ENCODE measurements at regions not wholly inside any gene's neighbourhood (a gene's known extent, or its start where the extent isn't known, plus 50 kb on each side); places are given as distances from the start of the nearest gene placed in this dataset.

GRCh38 chr18:2326999-2327398 is 244.3 kb downstream of the METTL4 start:
- Histone ChIP-seq H3K36me3 (ENCODE audit: control insufficient read depth, insufficient read depth, low read length) (no peaks in the 10 kb centered on the region), H3K4me3 (ENCODE audit: low read depth, low read length) (no peak overlapping the region), H3K27me3 (ENCODE audit: control insufficient read depth, insufficient read depth, low read length) (no peaks in the 10 kb centered on the region)
- no peak for TF ChIP-seq CTCF (IDR thresholded peaks at IDR 0.05; ENCODE audit: insufficient read depth, low read length, severe bottlenecking)
- FAIRE-seq (no peak), DNase-seq (ENCODE audit: low read depth) (no peak)

DNA sequence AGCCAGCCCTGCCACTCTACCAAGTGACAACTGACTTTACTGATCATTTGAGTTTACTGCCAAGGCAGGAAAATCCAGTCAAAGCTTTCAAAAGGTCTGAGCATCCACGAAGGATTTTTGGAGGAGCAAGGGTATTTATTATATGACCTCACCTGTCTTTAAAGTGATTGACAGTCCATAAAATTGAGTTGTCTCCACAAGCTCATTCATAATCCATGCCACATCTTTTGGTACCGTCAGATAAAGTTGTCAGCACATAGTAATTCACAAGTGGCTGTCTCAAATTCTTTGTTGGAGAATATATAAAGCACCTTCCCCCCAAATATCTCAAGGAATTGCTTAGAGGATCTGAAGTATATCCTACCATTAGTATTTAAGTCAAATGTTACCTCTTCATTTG is 240.5 kb downstream of the METTL4 start:
- Histone ChIP-seq H3K4me3 (ENCODE audit: low read depth, low read length) (no peak overlapping the region), H3K27me3 (ENCODE audit: control insufficient read depth, insufficient read depth, low read length) (no peaks in the 10 kb centered on the region), H3K36me3 (ENCODE audit: control insufficient read depth, insufficient read depth, low read length) (no peaks in the 10 kb centered on the region)
- DNase-seq (ENCODE audit: low read depth) (no peak), FAIRE-seq (no peak)
- no peak for TF ChIP-seq CTCF (IDR thresholded peaks at IDR 0.05; ENCODE audit: insufficient read depth, low read length, severe bottlenecking)

DNA sequence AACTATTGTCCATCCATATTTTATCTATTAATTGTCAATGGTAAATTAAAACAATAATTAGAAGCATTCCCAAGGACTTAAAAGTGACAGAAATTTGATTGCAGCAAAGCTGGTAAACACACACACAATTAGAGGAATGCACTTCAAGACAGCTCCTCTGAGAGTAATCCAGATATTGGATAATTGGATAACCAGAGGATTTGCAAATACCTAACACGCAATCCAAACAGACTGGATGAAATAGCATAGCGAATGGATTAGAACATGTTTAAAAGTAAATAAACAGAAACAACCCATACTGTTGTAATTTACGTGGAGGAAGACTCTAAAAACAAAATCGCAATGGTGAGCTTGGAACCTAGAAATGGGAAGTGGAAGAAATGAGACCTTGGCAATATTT is 239.8 kb downstream of the METTL4 start:
- TF ChIP-seq CTCF (IDR thresholded peaks at IDR 0.05; ENCODE audit: insufficient read depth, low read length, severe bottlenecking), result no peak
- no peak for FAIRE-seq
- H3K36me3 ChIP-seq (ENCODE audit: control insufficient read depth, insufficient read depth, low read length), result no peaks in the 10 kb centered on the region
- no peaks in the 10 kb centered on the region for H3K27me3 ChIP-seq (ENCODE audit: control insufficient read depth, insufficient read depth, low read length)
- DNase-seq (ENCODE audit: low read depth), result no peak
- H3K4me3 ChIP-seq (ENCODE audit: low read depth, low read length), result no peak overlapping the region

- Histone ChIP-seq H3K36me3 (ENCODE audit: control insufficient read depth, insufficient read depth, low read length) (no peaks in the 10 kb centered on the region), H3K4me3 (ENCODE audit: low read depth, low read length) (no peak overlapping the region), H3K27me3 (ENCODE audit: control insufficient read depth, insufficient read depth, low read length) (no peaks in the 10 kb centered on the region)
- FAIRE-seq (no peak), DNase-seq (ENCODE audit: low read depth) (no peak)
- TF ChIP-seq CTCF (IDR thresholded peaks at IDR 0.05; ENCODE audit: insufficient read depth, low read length, severe bottlenecking), result no peak
Measured at GRCh38 chr18:2336690-2337392, 234.5 kb downstream of the METTL4 start.

GRCh38 chr18:2337552-2338141 is 233.7 kb downstream of the METTL4 start:
- DNase-seq (ENCODE audit: low read depth) (peak; percentile 34), FAIRE-seq (no peak)
- Histone ChIP-seq H3K36me3 (ENCODE audit: control insufficient read depth, insufficient read depth, low read length) (no peaks in the 10 kb centered on the region), H3K4me3 (ENCODE audit: low read depth, low read length) (no peak overlapping the region), H3K27me3 (ENCODE audit: control insufficient read depth, insufficient read depth, low read length) (no peaks in the 10 kb centered on the region)
- peak; percentile 61 for TF ChIP-seq CTCF (IDR thresholded peaks at IDR 0.05; ENCODE audit: insufficient read depth, low read length, severe bottlenecking)

GRCh38 chr18:2338601-2339000 is 232.7 kb downstream of the METTL4 start:
- Histone ChIP-seq H3K4me3 (ENCODE audit: low read depth, low read length) (no peak overlapping the region), H3K27me3 (ENCODE audit: control insufficient read depth, insufficient read depth, low read length) (no peaks in the 10 kb centered on the region), H3K36me3 (ENCODE audit: control insufficient read depth, insufficient read depth, low read length) (no peaks in the 10 kb centered on the region)
- no peak for FAIRE-seq
- DNase-seq (ENCODE audit: low read depth), result no peak
- no peak for TF ChIP-seq CTCF (IDR thresholded peaks at IDR 0.05; ENCODE audit: insufficient read depth, low read length, severe bottlenecking)

Measured in bronchial epithelial cell (primary cell).